GM23248 (cell line): ENCODE measurements at regions not wholly inside any gene's neighbourhood (a gene's known extent, or its start where the extent isn't known, plus 50 kb on each side); places are given as distances from the start of the nearest gene placed in this dataset.

Experiments used
- DNase-seq: peaks from one replicate; pipeline ENCODE4 v3.0.0-alpha.2; 2015
- H2AFZ ChIP-seq: fragments of 200-600 bp; sonication (generic); 2 replicates; pipeline ENCODE4 v1.6.1; 2016; ENCODE audit warnings: antibody characterized with exemption
- H3F3A ChIP-seq: fragments of 200-600 bp; sonication (generic); 2 replicates; pipeline ENCODE4 v1.6.1; 2016; ENCODE audit warnings: mild to moderate bottlenecking, antibody characterized with exemption, mixed run types; ENCODE audit not compliant: insufficient read depth
- H3K27ac ChIP-seq: fragments of 200-600 bp; sonication (generic); 2 replicates; pipeline ENCODE4 v1.5.1; 2016; ENCODE audit warnings: mild to moderate bottlenecking
- H3K27me3 ChIP-seq: fragments of 200-600 bp; sonication (generic); replicated peaks from 2 replicates; pipeline ENCODE4 v1.6.1; 2016; ENCODE audit warnings: mild to moderate bottlenecking; ENCODE audit not compliant: insufficient read depth
- H3K36me3 ChIP-seq: fragments of 200-600 bp; sonication (generic); 2 replicates; pipeline ENCODE4 v1.6.1; 2016; ENCODE audit warnings: low read depth, mild to moderate bottlenecking
- H3K4me1 ChIP-seq: fragments of 200-600 bp; sonication (generic); 2 replicates; pipeline ENCODE4 v1.6.1; 2016; ENCODE audit warnings: mild to moderate bottlenecking; ENCODE audit not compliant: insufficient read depth
- H3K4me2 ChIP-seq: fragments of 200-600 bp; sonication (generic); one replicate; pipeline ENCODE4 v1.6.1; 2016; ENCODE audit warnings: mild to moderate bottlenecking; ENCODE audit not compliant: unreplicated experiment
- H3K4me3 ChIP-seq: fragments of 200-600 bp; sonication (generic); 2 replicates; pipeline ENCODE4 v1.5.1; 2016; ENCODE audit warnings: mild to moderate bottlenecking
- H3K79me2 ChIP-seq: fragments of 200-600 bp; sonication (generic); 2 replicates; pipeline ENCODE4 v1.6.1; 2016; ENCODE audit warnings: mild to moderate bottlenecking; ENCODE audit not compliant: insufficient read depth
- H3K9ac ChIP-seq: fragments of 200-600 bp; sonication (generic); 2 replicates; pipeline ENCODE4 v1.6.1; 2016; ENCODE audit warnings: mild to moderate bottlenecking
- H3K9me2 ChIP-seq: fragments of 200-600 bp; sonication (generic); 2 replicates; pipeline ENCODE4 v1.6.1; 2016; ENCODE audit warnings: mixed run types, mild to moderate bottlenecking, moderate library complexity; ENCODE audit not compliant: insufficient read depth
- H3K9me3 ChIP-seq: fragments of 200-600 bp; sonication (generic); one replicate; pipeline ENCODE4 v1.6.1; 2017; ENCODE audit warnings: low read depth
- H4K20me1 ChIP-seq: fragments of 200-600 bp; sonication (generic); 2 replicates; pipeline ENCODE4 v1.6.0; 2016; ENCODE audit not compliant: insufficient read depth
- EZH2 ChIP-seq: fragments of 200-600 bp; sonication (generic); IDR thresholded peaks from 2 replicates; pipeline ENCODE4 v1.6.1; 2018; ENCODE audit warnings: antibody characterized with exemption, mild to moderate bottlenecking; ENCODE audit not compliant: insufficient read depth, poor library complexity, severe bottlenecking
- EZH2phosphoT487 ChIP-seq: fragments of 200-600 bp; sonication (generic); IDR thresholded peaks from 2 replicates; pipeline ENCODE4 v1.6.1; 2018; ENCODE audit warnings: antibody characterized with exemption, moderate library complexity, mild to moderate bottlenecking, low read depth; ENCODE audit not compliant: insufficient read depth
- WGBS, 2 experiments: methylation state at CpG; one replicate each; pipeline ENCODE4 v1.1.6; 2015 to 2017; ENCODE audit warnings: low lambda C conversion rate in 2 of 2, low coverage in 1 of 2; ENCODE audit errors: missing lambda C conversion rate in 2 of 2; 5-methylcytosine and 5-hydroxymethylcytosine counted together
- in situ Hi-C: fragments of 300-500 bp; cut with MboI; formaldehyde crosslinking; loops from 2 replicates; pipeline ENCODE4 v1.15.0; 2020

GRCh38 chr6:18842534-18842933, 455.4 kb downstream of the RNF144B start:
- no peak overlapping the region for H3K9ac ChIP-seq
- H3K27me3 ChIP-seq, result no peaks in the 10 kb centered on the region
- no peaks in the 10 kb centered on the region for H3K9me2 ChIP-seq
- no peaks in the 10 kb centered on the region for H3K36me3 ChIP-seq
- in situ Hi-C loops, result no loop called here
- H3K79me2 ChIP-seq, result no peaks in the 10 kb centered on the region
- DNase-seq, result no peak
- TF ChIP-seq EZH2, result no peak
- no peak for TF ChIP-seq EZH2phosphoT487
- H3K4me3 ChIP-seq, result no peak overlapping the region
- no peaks in the 10 kb centered on the region for H3K4me1 ChIP-seq
- no peak overlapping the region for H3K4me2 ChIP-seq
- H3F3A ChIP-seq, result no peaks in the 10 kb centered on the region
- no peaks in the 10 kb centered on the region for H4K20me1 ChIP-seq
- 77 to 91% methylated on average over 1 of the region's 1 CpG for WGBS, 2 experiments
- no peaks in the 10 kb centered on the region for H3K9me3 ChIP-seq
- H3K27ac ChIP-seq, result no peak overlapping the region
- H2AFZ ChIP-seq, result no peak overlapping the region

GRCh38 chr6:18845896-18846295, 458.7 kb downstream of the RNF144B start:
- no peaks in the 10 kb centered on the region for H3K27me3 ChIP-seq
- H3K79me2 ChIP-seq, result no peaks in the 10 kb centered on the region
- no peak overlapping the region for H3K9ac ChIP-seq
- TF ChIP-seq EZH2, result no peak
- no peak for TF ChIP-seq EZH2phosphoT487
- no peak overlapping the region for H3K4me2 ChIP-seq
- H4K20me1 ChIP-seq, result no peaks in the 10 kb centered on the region
- H3K4me3 ChIP-seq, result no peak overlapping the region
- no peaks in the 10 kb centered on the region for H3K36me3 ChIP-seq
- no peak overlapping the region for H2AFZ ChIP-seq
- no peak overlapping the region for H3K27ac ChIP-seq
- no peak for DNase-seq
- H3K9me2 ChIP-seq, result no peaks in the 10 kb centered on the region
- in situ Hi-C loops, result no loop called here
- no peaks in the 10 kb centered on the region for H3F3A ChIP-seq
- no peaks in the 10 kb centered on the region for H3K4me1 ChIP-seq
- H3K9me3 ChIP-seq, result no peaks in the 10 kb centered on the region
- WGBS, 2 experiments, result 22 to 23% methylated on average over 1 of the region's 1 CpG

- no peak overlapping the region for H3K4me3 ChIP-seq
- in situ Hi-C loops, result no loop called here
- no peaks in the 10 kb centered on the region for H3F3A ChIP-seq
- no peaks in the 10 kb centered on the region for H4K20me1 ChIP-seq
- DNase-seq, result no peak
- no peak for TF ChIP-seq EZH2
- TF ChIP-seq EZH2phosphoT487, result no peak
- no peak overlapping the region for H3K27ac ChIP-seq
- H3K4me2 ChIP-seq, result no peak overlapping the region
- no peaks in the 10 kb centered on the region for H3K36me3 ChIP-seq
- H3K9me2 ChIP-seq, result no peaks in the 10 kb centered on the region
- no peaks in the 10 kb centered on the region for H3K4me1 ChIP-seq
- H3K79me2 ChIP-seq, result no peaks in the 10 kb centered on the region
- H3K9me3 ChIP-seq, result no peaks in the 10 kb centered on the region
- no peaks in the 10 kb centered on the region for H3K27me3 ChIP-seq
- H3K9ac ChIP-seq, result no peak overlapping the region
- H2AFZ ChIP-seq, result no peak overlapping the region
- 35 to 43% methylated on average over 3 of the region's 3 CpGs for WGBS, 2 experiments
Measured at GRCh38 chr6:18846327-18846726, 459.2 kb downstream of the RNF144B start.

DNA sequence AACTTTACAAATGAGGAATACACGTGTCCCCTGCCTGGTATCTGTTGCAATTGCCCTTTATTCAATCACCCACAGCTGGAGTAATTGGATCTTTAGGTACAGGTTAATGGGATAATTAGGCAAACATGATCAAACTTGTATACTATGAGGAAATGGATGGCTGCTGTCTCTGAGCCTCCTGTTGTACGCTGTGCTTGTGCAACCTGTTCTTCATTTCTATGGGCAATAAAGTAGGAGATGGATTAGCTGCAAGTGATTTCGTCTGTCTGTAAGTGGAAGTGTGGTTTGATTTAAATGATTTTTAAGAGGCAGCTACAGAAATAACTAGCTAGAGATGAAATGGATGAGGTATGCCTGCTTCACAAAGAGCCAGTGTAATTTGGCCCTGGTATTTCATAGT, 474.1 kb downstream of the RNF144B start:
- 5 to 6% methylated on average over 3 of the region's 3 CpGs for WGBS, 2 experiments

GRCh38 chr6:18883268-18883667, 496.1 kb downstream of the RNF144B start:
- no peak overlapping the region for H3K27ac ChIP-seq
- WGBS, 2 experiments, result 51 to 64% methylated on average over 2 of the region's 2 CpGs
- H3F3A ChIP-seq, result no peaks in the 10 kb centered on the region
- H3K4me3 ChIP-seq, result no peak overlapping the region
- in situ Hi-C loops, result no loop called here
- no peak for TF ChIP-seq EZH2
- no peak for TF ChIP-seq EZH2phosphoT487
- no peak overlapping the region for H2AFZ ChIP-seq
- H3K9ac ChIP-seq, result no peak overlapping the region
- no peaks in the 10 kb centered on the region for H4K20me1 ChIP-seq
- no peaks in the 10 kb centered on the region for H3K27me3 ChIP-seq
- DNase-seq, result no peak
- H3K9me2 ChIP-seq, result no peaks in the 10 kb centered on the region
- H3K4me1 ChIP-seq, result no peaks in the 10 kb centered on the region
- H3K36me3 ChIP-seq, result no peaks in the 10 kb centered on the region
- H3K4me2 ChIP-seq, result no peak overlapping the region
- H3K79me2 ChIP-seq, result no peaks in the 10 kb centered on the region
- H3K9me3 ChIP-seq, result no peaks in the 10 kb centered on the region

More for the DNA sequence above, 474.1 kb downstream of the RNF144B start:
- Histone ChIP-seq H3K9ac (no peak overlapping the region), H3K9me2 (no peaks in the 10 kb centered on the region), H4K20me1 (no peaks in the 10 kb centered on the region; the same call in 1 of the 2 replicates), H3K4me3 (no peak overlapping the region), H3F3A (no peaks in the 10 kb centered on the region), H3K9me3 (no peaks in the 10 kb centered on the region), H3K4me1 (no peaks in the 10 kb centered on the region), H3K27me3 (no peaks in the 10 kb centered on the region), H3K4me2 (no peak overlapping the region), H3K27ac (no peak overlapping the region), H2AFZ (no peak overlapping the region), H3K79me2 (no peaks in the 10 kb centered on the region), H3K36me3 (no peaks in the 10 kb centered on the region)
- in situ Hi-C loops, result no loop called here
- DNase-seq, result no peak
- TF ChIP-seq EZH2 (no peak), EZH2phosphoT487 (no peak)
